OCI-LY7 (cell line): ENCODE measurements at regions not wholly inside any gene's neighbourhood (a gene's known extent, or its start where the extent isn't known, plus 50 kb on each side); places are given as distances from the start of the nearest gene placed in this dataset.

Source experiments
- BruUV-seq: library from RNA; stranded (reverse); fragments of 400-500 nt; replicated peaks from 2 replicates; lab custom pipeline; 2021; lab: Mats Ljungman, UMichigan
- CTCF ChIA-PET: fragments of 300-600 bp; sonication (Branson Sonifier 250); formaldehyde crosslinking; loops from one replicate; lab custom pipeline; 2022; ENCODE audit warnings: antibody characterized with exemption; ENCODE audit not compliant: unreplicated experiment; lab: Charles Lee
- POLR2A ChIA-PET: fragments of 300-600 bp; sonication (Branson Sonifier 250); formaldehyde crosslinking; loops from one replicate; lab custom pipeline; 2022; ENCODE audit warnings: antibody characterized with exemption; lab: Charles Lee
- DNase-seq: peaks from one replicate; pipeline ENCODE4 v3.0.0-alpha.2; 2015; ENCODE audit warnings: low spot score
- H2AFZ ChIP-seq: fragments of 200-600 bp; sonication (generic), shearing (Covaris generic); 2 replicates; pipeline ENCODE4 v1.6.1; 2014; ENCODE audit warnings: mild to moderate bottlenecking, antibody characterized with exemption, low read length, moderate library complexity
- H3K27ac ChIP-seq: fragments of 200-600 bp; sonication (generic); 2 replicates; pipeline ENCODE4 v1.5.1; 2014; ENCODE audit warnings: mixed run types, low read depth, mild to moderate bottlenecking, moderate library complexity, low read length, inconsistent platforms; ENCODE audit not compliant: poor library complexity, severe bottlenecking
- H3K36me3 ChIP-seq: fragments of 200-600 bp; sonication (generic); 2 replicates; pipeline ENCODE4 v1.6.1; 2014; ENCODE audit warnings: mild to moderate bottlenecking, antibody characterized with exemption, low read length, moderate library complexity, mixed read lengths; ENCODE audit not compliant: insufficient read depth
- H3K4me1 ChIP-seq: fragments of 200-600 bp; sonication (generic); 2 replicates; pipeline ENCODE4 v1.5.1; 2014; ENCODE audit warnings: mild to moderate bottlenecking, low read length; ENCODE audit not compliant: insufficient read depth, poor library complexity, severe bottlenecking
- H3K4me2 ChIP-seq: fragments of 200-600 bp; sonication (generic); 2 replicates; pipeline ENCODE4 v1.6.1; 2014; ENCODE audit warnings: mild to moderate bottlenecking, low read length
- H3K4me3 ChIP-seq: fragments of 200-600 bp; sonication (generic); 2 replicates; pipeline ENCODE4 v1.5.1; 2014; ENCODE audit warnings: mild to moderate bottlenecking, low read depth, low read length; ENCODE audit not compliant: poor library complexity, severe bottlenecking
- H3K79me2 ChIP-seq: fragments of 200-600 bp; sonication (generic); 2 replicates; pipeline ENCODE4 v1.6.1; 2016; ENCODE audit warnings: low read depth, mild to moderate bottlenecking, low read length, moderate library complexity, mixed read lengths; ENCODE audit not compliant: insufficient read depth
- H3K9me2 ChIP-seq: fragments of 200-600 bp; sonication (generic); 2 replicates; pipeline ENCODE4 v1.6.1; 2016; ENCODE audit warnings: mild to moderate bottlenecking, low read length, mixed read lengths; ENCODE audit not compliant: insufficient read depth
- H3K9me3 ChIP-seq: fragments of 200-600 bp; sonication (generic); 2 replicates; pipeline ENCODE4 v1.6.1; 2014; ENCODE audit warnings: mild to moderate bottlenecking, mixed run types, low read length, mixed read lengths
- H4K20me1 ChIP-seq: fragments of 200-600 bp; sonication (generic); 2 replicates; pipeline ENCODE4 v1.6.1; 2014; ENCODE audit warnings: mild to moderate bottlenecking, antibody characterized with exemption, low read length, moderate library complexity, mixed read lengths; ENCODE audit not compliant: insufficient read depth
- EZH2phosphoT487 ChIP-seq: fragments of 200-600 bp; sonication (generic); IDR thresholded peaks from 2 replicates; pipeline ENCODE4 v1.6.1; 2018; ENCODE audit warnings: low read depth, borderline replicate concordance, mild to moderate bottlenecking, mixed run types, antibody characterized with exemption, low read length, moderate library complexity, mixed read lengths
- intact Hi-C: fragments of 100-400 bp; cut with micrococcal nuclease; formaldehyde crosslinking; loops from one replicate; pipeline ENCODE4 v1.10.0; 2022; ENCODE audit not compliant: unreplicated experiment
- TF ChIP-seq, protein P1 (sequence below): fragments of 200-600 bp; sonication (generic); conservative IDR thresholded peaks from 2 replicates; pipeline ENCODE4 v1.5.1; 2014; ENCODE audit warnings: mild to moderate bottlenecking, antibody characterized with exemption, low read length, moderate library complexity, mixed read lengths

DNA sequence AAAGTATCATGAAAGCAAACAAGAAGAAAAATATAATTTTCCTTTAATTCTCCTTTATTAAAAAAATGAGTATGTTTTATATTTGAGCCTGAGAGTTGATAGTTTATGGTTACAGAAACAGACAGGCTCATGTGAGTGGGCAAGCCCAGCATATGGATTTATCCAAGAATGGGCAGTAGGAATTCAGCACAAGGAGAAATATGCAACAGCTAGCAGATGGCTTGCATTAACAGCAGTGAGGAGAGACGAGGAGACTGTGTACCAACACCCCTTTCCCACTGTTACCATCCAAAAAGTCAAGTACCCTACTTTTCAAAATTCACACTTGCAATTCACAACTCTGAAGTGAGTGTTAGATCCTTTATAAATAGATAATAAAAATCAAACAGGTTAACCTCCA is 1760.2 kb upstream of the TENM3 start:
- no peak overlapping the region for H3K4me3 ChIP-seq
- POLR2A ChIA-PET = no interaction called here
- CTCF ChIA-PET = no interaction called here
- DNase-seq = no peak
- TF ChIP-seq EZH2phosphoT487 = no peak
- TF ChIP-seq, protein P1, sequence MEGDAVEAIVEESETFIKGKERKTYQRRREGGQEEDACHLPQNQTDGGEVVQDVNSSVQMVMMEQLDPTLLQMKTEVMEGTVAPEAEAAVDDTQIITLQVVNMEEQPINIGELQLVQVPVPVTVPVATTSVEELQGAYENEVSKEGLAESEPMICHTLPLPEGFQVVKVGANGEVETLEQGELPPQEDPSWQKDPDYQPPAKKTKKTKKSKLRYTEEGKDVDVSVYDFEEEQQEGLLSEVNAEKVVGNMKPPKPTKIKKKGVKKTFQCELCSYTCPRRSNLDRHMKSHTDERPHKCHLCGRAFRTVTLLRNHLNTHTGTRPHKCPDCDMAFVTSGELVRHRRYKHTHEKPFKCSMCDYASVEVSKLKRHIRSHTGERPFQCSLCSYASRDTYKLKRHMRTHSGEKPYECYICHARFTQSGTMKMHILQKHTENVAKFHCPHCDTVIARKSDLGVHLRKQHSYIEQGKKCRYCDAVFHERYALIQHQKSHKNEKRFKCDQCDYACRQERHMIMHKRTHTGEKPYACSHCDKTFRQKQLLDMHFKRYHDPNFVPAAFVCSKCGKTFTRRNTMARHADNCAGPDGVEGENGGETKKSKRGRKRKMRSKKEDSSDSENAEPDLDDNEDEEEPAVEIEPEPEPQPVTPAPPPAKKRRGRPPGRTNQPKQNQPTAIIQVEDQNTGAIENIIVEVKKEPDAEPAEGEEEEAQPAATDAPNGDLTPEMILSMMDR = no peak
- no peak overlapping the region for H3K27ac ChIP-seq
- no peaks in the 10 kb centered on the region for H3K9me3 ChIP-seq
- H4K20me1 ChIP-seq = no peaks in the 10 kb centered on the region
- no TSS peak for BruUV-seq
- H3K36me3 ChIP-seq = no peaks in the 10 kb centered on the region
- H3K4me2 ChIP-seq = no peak overlapping the region
- no peaks in the 10 kb centered on the region for H3K4me1 ChIP-seq
- H3K9me2 ChIP-seq = no peaks in the 10 kb centered on the region
- no peaks in the 10 kb centered on the region for H3K79me2 ChIP-seq
- intact Hi-C loops = no loop called here
- H2AFZ ChIP-seq = no peak overlapping the region

GRCh38 chr4:180485407-180485806 is 1757.8 kb upstream of the TENM3 start:
- CTCF ChIA-PET = no interaction called here
- Histone ChIP-seq H3K4me2 (no peak overlapping the region), H3K36me3 (no peaks in the 10 kb centered on the region), H3K9me2 (no peaks in the 10 kb centered on the region), H4K20me1 (no peaks in the 10 kb centered on the region), H2AFZ (no peak overlapping the region), H3K4me1 (no peaks in the 10 kb centered on the region), H3K79me2 (no peaks in the 10 kb centered on the region), H3K9me3 (no peaks in the 10 kb centered on the region), H3K27ac (no peak overlapping the region), H3K4me3 (no peak overlapping the region)
- DNase-seq = no peak
- no peak for TF ChIP-seq EZH2phosphoT487
- TF ChIP-seq, protein P1 = no peak
- POLR2A ChIA-PET = no interaction called here
- no TSS peak for BruUV-seq
- intact Hi-C loops = no loop called here

DNA sequence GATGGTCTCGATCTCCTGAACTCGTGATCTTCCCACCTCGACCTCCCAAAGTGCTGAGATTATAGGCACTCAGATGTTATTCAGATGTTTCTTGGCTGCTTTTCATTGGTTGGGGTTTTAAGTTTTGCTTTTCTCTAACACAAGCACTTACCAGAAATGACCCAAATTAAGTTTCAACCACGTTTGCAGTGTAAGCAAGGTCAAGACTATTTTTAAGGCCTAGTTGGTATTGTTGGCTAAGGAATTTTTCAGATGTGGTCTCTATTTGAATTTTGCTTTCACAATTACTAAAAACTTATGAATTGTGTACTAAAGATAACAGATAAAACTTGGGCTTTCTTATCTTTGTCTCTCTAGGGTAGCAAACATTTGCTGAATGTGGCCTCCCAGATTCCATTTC is 1756.9 kb upstream of the TENM3 start:
- no TSS peak for BruUV-seq
- H3K4me1 ChIP-seq = no peaks in the 10 kb centered on the region
- H3K27ac ChIP-seq = no peak overlapping the region
- ChIA-PET CTCF (no interaction called here), POLR2A (interaction anchor here (1.0 kb wide), 1 partner anchor 24 kb away, joined by 9 read pairs; no protein-coding TSS in a partner anchor)
- intact Hi-C loops = no loop called here
- no peak for DNase-seq
- no peaks in the 10 kb centered on the region for H3K9me2 ChIP-seq
- no peak overlapping the region for H2AFZ ChIP-seq
- no peaks in the 10 kb centered on the region for H3K36me3 ChIP-seq
- TF ChIP-seq, protein P1 = no peak
- no peak for TF ChIP-seq EZH2phosphoT487
- no peaks in the 10 kb centered on the region for H3K79me2 ChIP-seq
- no peaks in the 10 kb centered on the region for H3K9me3 ChIP-seq
- H3K4me3 ChIP-seq = no peak overlapping the region
- no peak overlapping the region for H3K4me2 ChIP-seq
- H4K20me1 ChIP-seq = no peaks in the 10 kb centered on the region
